GM21423 (cell line): ENCODE measurements at regions not wholly inside any gene's neighbourhood (a gene's known extent, or its start where the extent isn't known, plus 50 kb on each side); places are given as distances from the start of the nearest gene placed in this dataset.
"Not testable (repeated sequence)": the region's sequence is repeated elsewhere in the genome, so short reads cannot be mapped to it uniquely, and the experiment has no call there.

ENCODE experiments used
- ATAC-seq: cut with Tn5 transposase; IDR thresholded peaks from one replicate; pipeline ENCODE4 v1.9.1; 2021; ENCODE audit warnings: mild to moderate bottlenecking, moderate library complexity; ENCODE audit not compliant: unreplicated experiment

DNA sequence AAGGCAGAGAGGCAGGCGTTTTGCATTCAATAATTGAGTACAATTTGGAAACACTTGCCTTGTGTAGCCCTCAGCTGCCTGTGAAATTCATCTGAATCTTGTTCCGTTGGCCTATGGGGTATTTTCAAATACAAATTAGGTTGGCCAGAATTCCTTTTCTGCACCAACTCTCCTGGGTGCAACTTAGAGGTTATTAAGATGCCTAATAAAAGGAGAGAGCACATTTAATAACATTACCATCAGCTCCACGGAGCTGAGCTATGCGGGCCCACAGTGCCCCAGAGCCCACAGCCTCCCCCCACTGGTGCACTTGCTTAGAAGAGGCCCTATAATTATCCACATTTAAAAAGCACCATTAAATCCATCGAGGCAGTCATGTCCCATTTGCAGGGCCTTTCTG, 367.6 kb upstream of the CLINT1 start:
- no peak for ATAC-seq

GRCh38 chr5:158224253-158224652, 365.3 kb upstream of the CLINT1 start:
- no peak for ATAC-seq

DNA sequence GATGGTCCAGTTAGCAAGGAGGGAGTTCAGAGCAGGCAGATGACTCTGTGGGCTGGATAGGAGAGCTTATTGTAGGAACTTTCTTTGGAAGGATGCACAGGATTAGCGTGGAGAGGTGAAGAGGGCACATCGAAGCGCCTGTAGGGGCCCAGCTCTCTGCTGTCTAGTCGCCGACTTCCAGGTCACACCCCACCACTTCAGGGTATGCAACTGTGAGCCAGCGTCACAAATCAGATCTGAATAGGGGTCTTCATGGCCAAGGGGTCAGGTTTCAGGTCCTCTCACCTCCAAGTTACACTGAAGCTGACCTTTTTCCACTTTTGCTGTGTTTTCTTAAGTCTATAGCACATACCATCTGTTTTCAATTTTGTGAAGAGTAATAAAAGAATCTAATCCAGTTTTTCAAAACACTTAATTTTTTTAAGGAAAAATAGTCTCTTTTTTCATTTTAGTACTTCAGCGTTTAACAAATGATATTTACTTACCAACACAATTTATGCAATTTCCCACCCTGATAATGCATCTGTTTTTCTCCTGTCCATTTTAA, 364.2 kb upstream of the CLINT1 start:
- no peak for ATAC-seq

GRCh38 chr5:158212917-158213316, 354.0 kb upstream of the CLINT1 start:
- ATAC-seq, result no peak

DNA sequence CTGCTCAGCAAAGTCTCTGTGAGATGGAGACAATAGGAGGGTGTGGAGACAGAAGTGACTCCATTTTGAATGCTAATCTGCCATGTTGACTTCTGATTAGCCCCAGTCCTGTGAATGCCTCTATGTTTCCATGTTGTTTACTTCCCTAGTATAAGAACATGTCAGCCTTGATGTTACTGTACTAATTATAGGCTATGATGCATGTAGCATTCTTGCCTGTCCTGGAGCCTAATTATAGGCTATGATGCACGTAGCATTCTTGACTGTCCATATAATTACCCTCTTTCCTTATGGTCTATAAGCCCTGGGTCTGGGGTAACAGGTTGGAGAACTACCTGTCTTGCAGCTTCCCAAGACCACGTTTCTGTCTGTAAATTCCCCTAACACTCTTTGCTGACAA, 353.3 kb upstream of the CLINT1 start:
- ATAC-seq, result no peak

DNA sequence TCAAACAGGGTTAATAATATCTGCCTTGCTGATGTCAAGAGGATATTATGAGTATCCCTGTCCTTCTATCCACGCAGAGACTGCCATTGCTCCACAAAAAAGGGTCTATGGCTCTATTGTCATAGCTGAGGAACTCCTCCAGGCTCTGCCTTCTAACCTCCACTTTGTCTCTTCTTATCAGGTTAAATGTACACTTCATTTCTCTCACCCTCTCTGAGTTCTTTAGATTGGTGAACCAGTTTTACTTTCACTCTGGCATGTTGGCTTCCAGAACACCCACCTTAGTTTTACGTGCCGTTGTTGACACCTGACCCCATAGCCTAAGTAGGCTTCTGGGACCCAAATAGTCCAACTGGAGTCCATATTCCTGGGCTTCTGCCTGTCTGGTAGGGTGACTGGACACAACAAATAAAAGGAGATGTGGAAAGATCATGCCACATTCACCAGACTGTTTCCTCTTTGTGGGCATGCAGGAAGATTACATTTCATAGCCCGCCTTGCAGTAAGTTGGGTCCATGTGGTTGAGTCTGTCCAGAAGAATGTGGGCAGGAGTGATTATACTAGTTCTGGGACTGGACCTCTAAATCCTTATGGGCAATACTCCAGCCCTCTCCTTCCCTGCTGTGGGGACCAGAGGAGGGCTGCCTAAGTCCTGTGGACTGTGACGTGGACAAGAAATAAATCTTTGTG, 350.4 kb upstream of the CLINT1 start:
- no peak for ATAC-seq

- ATAC-seq, result no peak
Measured at GRCh38 chr5:158207733-158208132, 348.8 kb upstream of the CLINT1 start.

DNA sequence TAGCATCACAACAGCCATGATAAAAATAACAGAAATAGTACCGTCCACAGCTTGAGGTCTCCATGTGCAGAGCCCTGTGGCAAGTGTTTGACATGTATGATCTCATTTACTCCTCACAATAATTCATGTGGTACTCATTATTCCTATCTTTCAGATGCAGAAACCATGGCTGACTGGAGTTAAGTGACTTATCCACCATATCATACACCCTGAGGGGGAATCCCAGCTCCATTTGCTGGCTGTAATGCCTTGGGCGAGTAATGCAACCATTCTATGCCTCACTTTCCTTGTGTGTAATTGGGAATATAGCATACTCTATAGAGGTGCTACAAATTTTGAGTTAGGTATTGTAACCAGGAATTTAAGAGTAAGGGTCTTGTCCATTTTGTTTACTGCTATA, 347.0 kb upstream of the CLINT1 start:
- no peak for ATAC-seq

DNA sequence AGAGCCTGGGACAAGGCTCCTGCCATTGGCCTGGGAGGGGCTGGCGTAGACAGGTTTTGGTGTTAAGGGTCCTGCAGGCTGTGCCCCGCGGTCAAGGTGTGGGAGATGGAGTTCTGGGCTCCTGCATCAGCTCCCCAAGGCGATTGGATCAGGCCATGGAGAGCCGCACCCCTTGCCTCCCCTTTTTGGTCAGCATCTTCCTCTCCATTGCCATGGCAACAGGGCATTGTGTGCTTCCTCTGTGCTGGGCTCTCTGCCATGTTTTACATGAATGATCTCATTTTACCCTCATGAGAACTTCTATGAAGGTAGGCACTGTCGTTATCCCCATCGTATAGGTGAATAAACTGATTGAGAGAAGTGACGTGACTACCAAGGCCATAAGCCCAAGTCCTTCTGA, 344.3 kb upstream of the CLINT1 start:
- no peak for ATAC-seq

- ATAC-seq, result no peak
Measured at GRCh38 chr5:158202801-158203200, 343.9 kb upstream of the CLINT1 start.

GRCh38 chr5:158200619-158201018, 341.7 kb upstream of the CLINT1 start:
- no peak for ATAC-seq

GRCh38 chr5:158198636-158199035, 339.7 kb upstream of the CLINT1 start:
- ATAC-seq, result peak; percentile 83

DNA sequence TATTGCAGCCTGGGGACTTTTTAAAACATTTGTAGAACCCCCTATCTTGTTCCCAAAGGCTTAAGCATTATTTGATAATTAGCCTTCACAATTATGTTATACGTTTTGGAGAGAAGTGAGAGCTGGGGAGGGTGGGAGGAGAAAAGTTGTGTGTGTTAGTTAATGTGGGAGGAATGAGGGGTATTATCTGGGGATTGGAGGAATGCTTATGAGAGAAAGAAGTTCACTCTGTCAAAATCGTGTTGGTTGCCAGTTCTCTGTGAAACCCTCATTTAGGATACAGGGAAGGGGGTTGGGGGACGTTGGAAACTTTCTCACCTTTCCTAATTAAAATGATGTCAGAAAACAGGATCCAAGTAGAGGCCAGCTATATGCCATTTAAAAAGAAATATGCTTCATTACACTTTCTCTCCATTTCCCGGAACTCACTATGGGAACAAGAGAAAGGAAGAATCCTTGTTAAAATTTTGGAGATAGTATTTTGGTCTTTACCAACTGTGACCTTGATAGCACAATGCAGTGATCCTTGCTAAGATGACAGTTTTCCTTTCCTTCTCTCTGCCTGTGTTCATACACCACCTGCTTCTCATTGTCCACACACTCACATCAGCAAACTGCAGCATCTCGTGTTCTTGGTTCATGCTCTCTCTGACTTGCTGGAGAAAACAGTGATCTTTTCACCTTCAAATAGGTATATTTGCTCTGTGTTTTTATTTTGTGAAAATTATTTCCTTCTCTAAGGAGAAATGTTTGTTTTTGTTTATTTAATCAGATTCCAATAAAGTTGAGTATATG, 336.7 kb upstream of the CLINT1 start:
- ATAC-seq, result no peak

- ATAC-seq, result peak; percentile 68
Measured at GRCh38 chr5:158194561-158194976, 335.6 kb upstream of the CLINT1 start.

GRCh38 chr5:158193395-158193794, 334.4 kb upstream of the CLINT1 start:
- ATAC-seq, result not testable (repeated sequence)

DNA sequence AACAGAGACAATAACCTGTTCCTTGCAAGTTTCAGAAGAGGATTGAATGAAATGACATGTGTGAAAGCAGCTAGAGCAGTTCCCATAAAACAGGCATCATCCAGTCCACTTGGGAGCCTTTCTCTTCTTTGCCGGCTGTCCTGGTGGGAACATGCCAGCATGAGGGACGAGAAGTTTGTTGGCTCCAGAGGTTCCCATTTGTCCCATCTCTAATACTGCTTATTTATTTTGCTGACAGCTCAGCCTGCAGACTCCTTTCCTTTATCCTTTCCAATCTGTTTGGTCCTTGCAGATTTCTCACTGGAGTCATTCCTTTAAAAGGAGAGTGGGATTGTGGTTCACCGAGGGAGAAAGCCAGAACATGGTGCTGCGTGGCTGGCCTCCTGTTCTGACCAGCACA, 321.5 kb upstream of the CLINT1 start:
- ATAC-seq, result no peak

DNA sequence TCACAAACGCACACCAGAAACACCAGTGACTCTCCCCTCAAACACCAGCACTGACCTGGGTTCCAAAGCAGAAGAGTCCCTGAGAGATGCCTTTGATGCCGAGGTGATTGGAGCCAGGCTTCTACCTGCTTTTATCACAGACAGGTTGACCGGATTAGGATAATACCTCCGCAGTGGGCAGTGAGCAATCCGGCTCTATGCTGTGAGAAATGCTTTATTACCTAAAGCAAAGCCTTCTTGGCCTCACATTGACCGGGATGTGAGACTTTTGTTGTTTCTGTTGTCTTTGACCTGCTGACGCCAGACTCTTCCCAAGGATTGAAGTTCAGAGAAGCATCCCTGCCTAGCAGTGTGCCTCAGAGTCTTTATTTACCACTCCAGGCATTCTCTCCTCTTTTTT, 320.3 kb upstream of the CLINT1 start:
- no peak for ATAC-seq

DNA sequence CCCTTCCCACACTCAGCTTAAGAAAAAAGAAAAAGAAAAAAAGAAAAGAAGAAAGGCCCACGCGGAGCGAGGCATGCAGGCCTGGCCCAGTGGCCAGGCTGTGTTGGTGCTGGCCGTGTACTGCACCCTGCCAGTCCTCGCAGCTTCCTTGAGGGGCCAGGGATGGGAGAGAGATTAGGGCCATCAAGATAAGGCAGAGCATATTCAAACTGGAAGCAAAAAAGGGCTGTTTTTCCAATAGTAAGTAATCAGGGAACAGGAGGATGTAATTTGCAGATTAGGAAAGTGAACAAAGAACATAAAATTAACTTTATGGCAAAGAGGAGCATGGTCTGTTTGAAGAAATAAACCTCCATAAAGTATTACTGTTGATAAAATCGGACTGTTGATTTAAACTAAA, 319.6 kb upstream of the CLINT1 start:
- no peak for ATAC-seq

GRCh38 chr5:158177146-158177545, 318.2 kb upstream of the CLINT1 start:
- no peak for ATAC-seq

- no peak for ATAC-seq
Measured at GRCh38 chr5:158175934-158176481, 317.1 kb upstream of the CLINT1 start.

DNA sequence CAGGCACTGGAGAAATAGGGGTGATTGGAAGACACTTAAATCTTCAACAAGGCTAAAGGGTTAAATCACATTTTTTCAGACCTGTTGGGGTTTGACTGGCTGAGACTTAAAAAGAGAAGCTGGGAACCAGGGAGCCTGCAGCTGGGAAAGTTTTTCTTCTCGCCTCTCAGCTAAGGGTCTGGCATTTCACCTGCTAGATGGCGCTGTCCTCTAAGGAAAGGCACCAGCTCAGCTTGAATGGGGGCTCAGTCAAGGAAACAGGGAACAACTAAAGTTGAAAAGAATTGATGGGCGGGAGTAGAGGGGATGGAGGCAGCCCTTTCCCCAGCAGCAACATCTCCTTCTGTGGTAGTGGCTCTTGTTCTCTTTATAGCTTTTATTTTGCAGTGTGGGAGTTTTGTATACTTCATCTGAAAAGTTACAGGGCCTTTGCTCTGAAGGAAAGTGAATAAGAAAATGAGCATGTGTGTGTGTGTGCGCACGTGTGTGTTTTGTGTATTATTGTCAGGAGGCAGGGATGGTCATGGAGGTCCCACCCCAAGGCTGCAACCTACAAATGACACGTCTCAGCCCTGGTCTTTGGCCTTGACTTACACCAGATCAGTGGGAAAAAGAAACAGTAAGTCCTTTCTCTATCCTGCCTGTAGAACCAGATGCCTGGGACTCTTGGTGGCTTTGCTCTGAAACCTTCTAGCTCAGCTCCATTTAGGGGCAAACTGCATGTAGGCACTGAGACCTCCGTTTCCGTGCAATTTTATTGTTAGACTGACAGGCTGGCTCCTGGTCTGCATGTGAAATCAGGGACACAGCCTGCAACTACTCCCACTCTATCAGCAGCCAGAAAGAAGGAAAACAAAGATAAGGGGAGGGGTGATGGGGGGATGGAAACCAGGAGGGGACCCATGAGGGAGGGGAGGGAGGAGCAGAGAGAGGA, 316.2 kb upstream of the CLINT1 start:
- ATAC-seq, result peak; percentile 46
